ENCODE measurements at regions not wholly inside any gene's neighbourhood (a gene's known extent, or its start where the extent isn't known, plus 50 kb on each side); places are given as distances from the start of the nearest gene placed in this dataset.

GRCh38 chr16:52613508-52613907 is 66.6 kb upstream of the TOX3 start:
- TF ChIP-seq POLR2A (IDR thresholded peaks at IDR 0.05) (no peak), CTCF (IDR thresholded peaks at IDR 0.05) (no peak)
